ENCODE measurements at regions not wholly inside any gene's neighbourhood (a gene's known extent, or its start where the extent isn't known, plus 50 kb on each side); places are given as distances from the start of the nearest gene placed in this dataset.
"Not testable (repeated sequence)": the region's sequence is repeated elsewhere in the genome, so short reads cannot be mapped to it uniquely, and the experiment has no call there.

DNA sequence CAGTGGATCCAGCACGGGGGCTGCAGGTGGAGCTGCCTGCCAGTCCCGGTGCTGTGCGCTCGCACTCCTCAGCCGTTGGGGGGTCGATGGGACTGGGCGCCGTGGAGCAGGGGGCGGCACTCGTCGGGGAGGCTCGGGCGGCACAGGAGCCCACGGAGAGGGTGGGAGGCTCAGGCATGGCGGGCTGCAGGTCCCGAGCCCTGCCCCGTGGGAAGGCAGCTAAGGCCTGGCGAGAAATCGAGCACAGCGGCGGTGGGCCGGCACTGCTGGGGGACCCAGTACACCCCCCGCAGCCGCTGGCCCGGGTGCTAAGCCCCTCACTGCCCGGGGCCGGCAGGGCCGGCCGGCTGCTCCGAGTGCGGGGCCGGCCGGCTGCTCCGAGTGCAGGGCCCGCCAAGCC lies 52.3 kb upstream of the MARK1 start:
- intact Hi-C loops (cut with micrococcal nuclease) = not testable (repeated sequence)

GRCh38 chr1:220475141-220475540 lies 52.8 kb upstream of the MARK1 start:
- intact Hi-C loops (cut with micrococcal nuclease) = not testable (repeated sequence)

GRCh38 chr1:220473440-220473839 lies 54.5 kb upstream of the MARK1 start:
- intact Hi-C loops (cut with micrococcal nuclease) = no loop called here

- intact Hi-C loops (cut with micrococcal nuclease) = no loop called here
Observed at GRCh38 chr1:220462752-220463151, 65.2 kb upstream of the MARK1 start.

DNA sequence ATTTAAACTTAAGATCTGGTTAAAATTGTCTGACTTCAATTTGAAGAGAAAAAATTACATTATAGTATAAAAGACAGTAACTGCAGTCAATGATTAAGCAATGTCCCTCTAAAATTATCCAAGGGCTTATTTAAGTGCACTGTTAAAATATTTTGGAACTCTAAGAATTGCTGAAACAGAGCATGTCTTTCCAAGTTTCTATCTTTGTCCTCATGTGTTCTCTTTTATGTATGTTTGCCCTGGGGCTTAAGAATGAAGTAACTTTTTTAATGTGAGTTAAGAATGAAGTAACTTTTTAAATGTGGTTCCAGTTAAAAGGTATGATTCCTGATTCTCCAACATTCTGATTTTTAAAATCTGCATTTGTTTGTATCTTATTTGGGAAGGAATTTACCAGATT lies 69.0 kb upstream of the MARK1 start:
- intact Hi-C loops (cut with micrococcal nuclease) = no loop called here

- intact Hi-C loops (cut with micrococcal nuclease) = no loop called here
Observed at GRCh38 chr1:220457957-220458609, 69.9 kb upstream of the MARK1 start.

GRCh38 chr1:220455559-220455958 lies 72.4 kb upstream of the MARK1 start:
- intact Hi-C loops (cut with micrococcal nuclease) = no loop called here

DNA sequence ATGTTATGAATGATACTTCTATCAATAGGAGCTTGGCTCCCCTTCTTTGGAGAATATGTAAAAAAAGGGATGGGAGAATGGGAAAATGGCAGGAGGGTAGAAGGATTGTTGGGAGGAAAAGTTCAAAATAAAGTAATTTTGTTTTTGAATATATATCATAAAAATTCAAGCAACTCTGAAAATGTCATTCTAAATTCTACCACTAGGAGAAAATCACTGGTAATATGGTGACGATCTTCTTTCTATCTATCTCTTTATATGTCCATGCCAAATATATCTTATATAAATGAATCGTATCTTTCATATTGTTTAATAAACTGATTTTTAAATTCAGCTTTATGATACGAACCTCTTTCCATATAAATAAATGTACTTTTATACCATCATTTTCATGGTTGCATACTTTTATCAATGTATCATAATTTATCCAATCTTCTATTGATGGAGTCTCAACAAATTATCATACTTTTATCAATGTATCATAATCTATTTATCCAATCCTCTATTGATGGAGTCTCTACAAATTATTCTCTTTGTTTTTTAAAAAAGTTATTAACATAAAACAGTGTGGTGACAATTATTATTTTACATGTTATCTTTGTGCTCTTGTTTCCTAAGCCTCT lies 73.7 kb upstream of the MARK1 start:
- intact Hi-C loops (cut with micrococcal nuclease) = no loop called here

DNA sequence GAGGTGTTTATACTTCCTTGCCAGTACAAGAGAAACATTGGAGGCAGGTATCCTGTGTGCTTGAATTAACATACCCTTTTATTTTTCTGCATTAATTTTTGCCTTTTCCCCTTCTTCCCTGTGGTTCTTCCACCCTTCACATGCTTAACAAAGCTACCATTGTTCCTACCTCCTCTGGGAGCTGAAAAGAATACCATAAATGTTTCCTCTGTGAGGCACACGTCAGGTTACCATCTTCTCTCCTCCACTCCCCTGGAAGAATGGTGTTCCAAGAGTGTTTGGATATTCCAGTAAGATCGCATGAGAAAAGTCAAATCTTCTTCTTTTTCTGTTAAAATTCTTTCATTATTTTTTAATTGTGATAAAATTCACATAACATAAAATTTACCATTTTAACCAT lies 74.6 kb upstream of the MARK1 start:
- intact Hi-C loops (cut with micrococcal nuclease) = no loop called here

GRCh38 chr1:220451532-220451931 lies 76.4 kb upstream of the MARK1 start:
- intact Hi-C loops (cut with micrococcal nuclease) = no loop called here

- intact Hi-C loops (cut with micrococcal nuclease) = no loop called here
Observed at GRCh38 chr1:220450927-220451326, 77.0 kb upstream of the MARK1 start.

- intact Hi-C loops (cut with micrococcal nuclease) = no loop called here
Observed at GRCh38 chr1:220448217-220448616, 79.7 kb upstream of the MARK1 start.

GRCh38 chr1:220444586-220444985 lies 83.3 kb upstream of the MARK1 start:
- intact Hi-C loops (cut with micrococcal nuclease) = not testable (repeated sequence)

DNA sequence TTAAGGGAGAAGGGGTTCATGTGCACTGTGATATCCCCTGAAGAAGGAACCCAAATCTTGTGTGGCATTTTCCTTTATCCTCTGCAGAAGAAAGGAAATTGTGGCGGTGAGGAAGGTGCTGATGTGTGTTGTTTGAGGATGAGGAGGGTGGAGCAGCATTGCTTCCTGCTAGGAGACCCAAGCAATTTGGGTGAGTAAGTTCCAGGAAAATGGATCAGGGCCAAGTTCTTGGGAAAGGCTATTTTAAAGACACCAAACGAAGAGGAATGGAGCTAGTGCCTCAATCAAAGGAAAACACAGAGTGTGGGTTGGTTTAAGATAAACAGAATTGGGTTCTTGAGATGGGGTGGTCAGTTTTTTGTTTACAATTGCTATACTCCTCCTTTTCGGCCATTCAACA lies 86.7 kb upstream of the MARK1 start:
- intact Hi-C loops (cut with micrococcal nuclease) = no loop called here

DNA sequence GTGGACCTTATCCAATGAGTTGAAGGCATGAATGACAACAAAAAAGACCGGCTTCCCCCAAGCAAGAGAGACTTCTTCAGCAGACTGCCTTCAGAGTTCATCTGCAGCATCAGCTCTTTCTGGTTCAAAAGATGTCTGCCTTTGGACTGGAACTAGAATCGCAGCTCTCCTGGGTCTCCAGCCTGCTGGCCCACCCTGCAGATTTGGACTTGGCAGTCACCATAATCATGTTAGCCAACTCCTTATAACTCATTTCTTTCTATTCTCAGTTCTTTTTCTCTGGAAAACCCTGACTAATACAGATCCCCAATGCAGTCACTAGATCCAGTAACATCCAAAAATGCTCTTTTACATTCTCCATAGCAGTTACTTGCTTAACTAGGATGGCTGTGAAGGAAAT lies 89.2 kb upstream of the MARK1 start:
- intact Hi-C loops (cut with micrococcal nuclease) = no loop called here

GRCh38 chr1:220432408-220432807 lies 95.5 kb upstream of the MARK1 start:
- intact Hi-C loops (cut with micrococcal nuclease) = no loop called here

GRCh38 chr1:220431554-220432239 lies 96.2 kb upstream of the MARK1 start:
- intact Hi-C loops (cut with micrococcal nuclease) = no loop called here

DNA sequence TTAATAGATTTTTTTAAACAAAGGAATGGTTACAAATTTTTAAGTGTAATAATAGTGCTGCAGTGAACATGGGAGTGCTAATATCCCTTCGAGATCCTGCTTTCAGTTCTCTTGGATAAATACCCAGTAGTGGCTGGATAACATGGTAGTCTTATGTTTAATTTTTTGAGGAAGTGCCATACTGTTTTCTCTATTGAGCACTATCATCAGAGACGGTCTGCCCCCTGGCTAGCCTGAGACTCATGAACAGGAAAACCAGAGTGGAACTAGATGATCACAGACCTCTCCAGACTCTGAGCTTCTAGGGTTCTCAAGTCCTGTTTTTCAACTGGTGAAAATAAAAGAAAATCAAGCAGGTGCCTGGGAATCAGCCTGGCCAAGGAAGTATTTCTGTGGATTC lies 97.3 kb upstream of the MARK1 start:
- intact Hi-C loops (cut with micrococcal nuclease) = no loop called here

- intact Hi-C loops (cut with micrococcal nuclease) = no loop called here
Observed at GRCh38 chr1:220430059-220430458, 97.9 kb upstream of the MARK1 start.

DNA sequence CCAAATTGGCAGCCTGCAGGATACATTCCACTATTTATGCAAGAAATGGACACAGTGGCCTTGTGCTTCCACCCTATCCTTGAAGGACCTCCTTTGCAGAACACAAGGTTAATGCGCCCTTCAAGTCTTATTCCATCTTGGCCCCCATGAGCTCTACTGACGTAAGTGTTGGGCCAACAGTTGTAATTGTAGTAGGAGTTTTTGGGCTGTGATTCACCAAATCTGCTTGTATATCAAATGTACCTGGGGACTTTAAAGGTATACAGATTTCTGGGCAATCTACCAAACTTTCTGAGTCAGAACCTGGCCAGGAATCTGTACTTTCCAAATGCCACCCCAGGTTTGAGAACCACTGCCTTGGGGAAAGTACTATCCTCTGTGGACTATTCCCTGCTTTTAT lies 100.9 kb upstream of the MARK1 start:
- intact Hi-C loops (cut with micrococcal nuclease) = no loop called here

- intact Hi-C loops (cut with micrococcal nuclease) = no loop called here
Observed at GRCh38 chr1:220425852-220426251, 102.1 kb upstream of the MARK1 start.

GRCh38 chr1:220421508-220421907 lies 106.4 kb upstream of the MARK1 start:
- intact Hi-C loops (cut with micrococcal nuclease) = no loop called here

DNA sequence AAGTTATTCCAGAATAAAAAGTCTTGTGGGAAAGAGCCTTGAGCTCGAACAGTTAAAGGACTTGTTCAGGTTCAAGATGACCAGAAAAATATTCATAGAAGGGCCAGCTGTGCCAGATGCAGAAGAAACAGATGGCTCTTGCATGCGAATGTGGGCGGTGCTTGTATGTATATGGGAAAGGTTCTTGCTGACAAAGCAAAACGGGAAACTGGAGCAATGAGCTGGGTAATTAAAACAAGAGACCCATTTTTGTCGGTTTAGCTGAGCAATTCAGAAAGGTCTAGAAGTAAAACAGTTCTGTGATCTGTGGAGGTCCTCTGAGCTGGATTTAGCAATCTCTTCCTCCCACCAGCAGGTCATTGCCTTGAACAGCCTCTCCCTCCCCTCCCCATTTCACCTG lies 107.2 kb upstream of the MARK1 start:
- intact Hi-C loops (cut with micrococcal nuclease) = no loop called here

Measured in T-helper 1 cell treated with Interleukin-12 subunit alpha and Interleukin-12 subunit beta and Interleukin-4 antibody, amounts not matched to agents 30 ng/mL and 1 ng/mL, for 36 hours (primary cell).